Endothelial cell of umbilical vein (primary cell): ENCODE measurements at regions not wholly inside any gene's neighbourhood (a gene's known extent, or its start where the extent isn't known, plus 50 kb on each side); places are given as distances from the start of the nearest gene placed in this dataset.

Experiments
- EZH2 ChIP-seq: IDR thresholded peaks from 2 replicates; pipeline ENCODE4 v1.6.1; 2012; ENCODE audit warnings: borderline replicate concordance, low read depth, mild to moderate bottlenecking, moderate library complexity, low read length, inconsistent platforms; ENCODE audit not compliant: severe bottlenecking
- FOS ChIP-seq: IDR thresholded peaks from 2 replicates; pipeline ENCODE4 v1.6.1; 2011; ENCODE audit warnings: mild to moderate bottlenecking, low read length, moderate library complexity, borderline replicate concordance; ENCODE audit not compliant: insufficient read depth
- MYC ChIP-seq: IDR thresholded peaks from one replicate; pipeline ENCODE4 v1.6.1; 2011; ENCODE audit warnings: mild to moderate bottlenecking, low read depth, low read length
- POLR2A ChIP-seq: IDR thresholded peaks from 2 replicates; pipeline ENCODE4 v1.6.1; 2012; ENCODE audit warnings: low read depth, mild to moderate bottlenecking, control low read depth, low read length
- POLR2AphosphoS5 ChIP-seq: IDR thresholded peaks from 2 replicates; pipeline ENCODE4 v1.6.1; 2012; ENCODE audit warnings: low read depth, mild to moderate bottlenecking, control low read depth, low read length, moderate library complexity; ENCODE audit not compliant: insufficient read depth
- TF ChIP-seq, protein P1 (sequence below), 2 donors: IDR thresholded peaks; 1 replicate in 1 of 2; 2 replicates in 1 of 2; pipeline ENCODE4 v1.5.1; 2011; ENCODE audit warnings: low read length in 2 of 2, mild to moderate bottlenecking in 2 of 2, moderate library complexity in 2 of 2, control low read depth in 1 of 2, inconsistent platforms in 1 of 2, low read depth in 1 of 2; ENCODE audit not compliant: insufficient read depth in 1 of 2; ENCODE audit errors: extremely low read depth in 1 of 2

DNA sequence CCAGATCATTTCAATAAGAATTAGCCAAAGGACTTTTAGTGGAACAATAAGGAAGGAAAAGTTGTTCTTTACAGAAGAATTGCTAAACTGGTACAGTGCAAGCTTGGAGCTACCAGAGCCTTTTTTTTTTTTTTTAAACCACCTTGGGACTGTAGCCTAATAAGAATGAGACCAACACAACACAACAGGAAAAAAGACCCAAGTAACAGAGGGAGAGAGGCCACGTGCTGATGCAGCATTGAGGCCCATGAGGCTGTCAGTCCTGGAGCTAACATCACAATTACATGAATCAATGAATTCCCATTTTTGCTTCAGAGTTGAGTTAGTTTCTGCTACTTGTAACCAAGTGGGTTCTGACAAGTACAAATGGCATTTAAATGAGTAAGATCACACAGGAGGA lies 149.0 kb upstream of the EEA1 start:
- TF ChIP-seq EZH2 (no peak), MYC (no peak), POLR2A (no peak), POLR2AphosphoS5 (no peak), FOS (no peak)
- TF ChIP-seq, protein P1, sequence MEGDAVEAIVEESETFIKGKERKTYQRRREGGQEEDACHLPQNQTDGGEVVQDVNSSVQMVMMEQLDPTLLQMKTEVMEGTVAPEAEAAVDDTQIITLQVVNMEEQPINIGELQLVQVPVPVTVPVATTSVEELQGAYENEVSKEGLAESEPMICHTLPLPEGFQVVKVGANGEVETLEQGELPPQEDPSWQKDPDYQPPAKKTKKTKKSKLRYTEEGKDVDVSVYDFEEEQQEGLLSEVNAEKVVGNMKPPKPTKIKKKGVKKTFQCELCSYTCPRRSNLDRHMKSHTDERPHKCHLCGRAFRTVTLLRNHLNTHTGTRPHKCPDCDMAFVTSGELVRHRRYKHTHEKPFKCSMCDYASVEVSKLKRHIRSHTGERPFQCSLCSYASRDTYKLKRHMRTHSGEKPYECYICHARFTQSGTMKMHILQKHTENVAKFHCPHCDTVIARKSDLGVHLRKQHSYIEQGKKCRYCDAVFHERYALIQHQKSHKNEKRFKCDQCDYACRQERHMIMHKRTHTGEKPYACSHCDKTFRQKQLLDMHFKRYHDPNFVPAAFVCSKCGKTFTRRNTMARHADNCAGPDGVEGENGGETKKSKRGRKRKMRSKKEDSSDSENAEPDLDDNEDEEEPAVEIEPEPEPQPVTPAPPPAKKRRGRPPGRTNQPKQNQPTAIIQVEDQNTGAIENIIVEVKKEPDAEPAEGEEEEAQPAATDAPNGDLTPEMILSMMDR (IDR thresholded peaks at IDR 0.05; ENCODE audit: extremely low read depth in 1 of 2, insufficient read depth in 1 of 2, low read depth in 1 of 2, low read length in 2 of 2), result no peak
